CD14-positive monocyte (primary cell): ENCODE measurements at regions not wholly inside any gene's neighbourhood (a gene's known extent, or its start where the extent isn't known, plus 50 kb on each side); places are given as distances from the start of the nearest gene placed in this dataset.

Experiments used
- DNase-seq, 3 donors: peaks; one replicate each; pipeline ENCODE4 v3.0.0-alpha.2; 2011 to 2022
- H2AFZ ChIP-seq: 2 replicates; pipeline ENCODE4 v1.6.0; 2012; ENCODE audit warnings: mild to moderate bottlenecking, low read depth, low read length, inconsistent platforms; ENCODE audit not compliant: insufficient read depth, poor library complexity, severe bottlenecking
- H3K27ac ChIP-seq, 2 donors: 1 replicate in 1 of 2; 2 replicates in 1 of 2; pipeline ENCODE4 v1.5.1; 2012 to 2013; ENCODE audit warnings: low read length in 2 of 2, control low read depth in 1 of 2, inconsistent platforms in 1 of 2, low read depth in 1 of 2, mild to moderate bottlenecking in 1 of 2
- H3K27me3 ChIP-seq, 2 donors: one replicate each; pipeline versions ENCODE4 v1.6.0 to v1.6.1; 2011 to 2013; ENCODE audit warnings: low read length in 2 of 2; ENCODE audit not compliant: control insufficient read depth in 2 of 2, insufficient read depth in 2 of 2
- H3K36me3 ChIP-seq, 2 donors: replicated peaks in 1 of 2; 1 replicate in 1 of 2; 2 replicates in 1 of 2; pipeline versions ENCODE4 v1.5.1 to v1.6.1; 2012 to 2013; ENCODE audit warnings: low read length in 2 of 2, control low read depth in 1 of 2, inconsistent platforms in 1 of 2, mild to moderate bottlenecking in 1 of 2; ENCODE audit not compliant: insufficient read depth in 2 of 2, control insufficient read depth in 1 of 2
- H3K4me1 ChIP-seq, 2 donors: 1 replicate in 1 of 2; 2 replicates in 1 of 2; pipeline versions ENCODE4 v1.5.1 to v1.6.1; 2012 to 2013; ENCODE audit warnings: low read length in 2 of 2, control low read depth in 1 of 2, inconsistent platforms in 1 of 2, mild to moderate bottlenecking in 1 of 2, moderate library complexity in 1 of 2; ENCODE audit not compliant: insufficient read depth in 2 of 2, control insufficient read depth in 1 of 2
- H3K4me2 ChIP-seq: replicated peaks from 2 replicates; pipeline ENCODE3; 2012; ENCODE audit warnings: low read length, moderate library complexity, mild to moderate bottlenecking; ENCODE audit not compliant: poor library complexity, severe bottlenecking; ENCODE audit errors: extremely low read depth
- H3K4me3 ChIP-seq, 3 experiments: fragments of 200-600 bp in 1 of 3; sonication (generic) in 1 of 3; replicated peaks in 1 of 3; 1 replicate in 2 of 3; 2 replicates in 1 of 3; pipeline ENCODE4 v1.5.1; 2011 to 2013; ENCODE audit warnings: low read length in 3 of 3, mild to moderate bottlenecking in 3 of 3, control low read depth in 2 of 3, low read depth in 2 of 3, inconsistent platforms in 1 of 3, moderate library complexity in 1 of 3
- H3K79me2 ChIP-seq: 2 replicates; pipeline ENCODE4 v1.6.0; 2012; ENCODE audit warnings: mild to moderate bottlenecking, control low read depth, inconsistent platforms, low read length, moderate library complexity; ENCODE audit not compliant: insufficient read depth
- H3K9ac ChIP-seq: 2 replicates; pipeline ENCODE4 v1.6.0; 2017; ENCODE audit warnings: low read length, mild to moderate bottlenecking; ENCODE audit not compliant: insufficient read depth, poor library complexity, severe bottlenecking
- H3K9me3 ChIP-seq, 2 donors: replicated peaks in 1 of 2; 1 replicate in 1 of 2; 2 replicates in 1 of 2; pipeline versions ENCODE4 v1.5.1 to v1.6.1; 2012 to 2013; ENCODE audit warnings: low read length in 2 of 2, control low read depth in 1 of 2; ENCODE audit not compliant: control insufficient read depth in 1 of 2, insufficient read depth in 1 of 2
- H4K20me1 ChIP-seq: 2 replicates; pipeline ENCODE4 v1.6.0; 2012; ENCODE audit warnings: mild to moderate bottlenecking, low read length, control low read depth, moderate library complexity; ENCODE audit not compliant: insufficient read depth
- H3K27ac Mint-ChIP-seq, 7 donors: one replicate each; pipeline ENCODE4 v1.8.0; 2020; ENCODE audit warnings: mild to moderate bottlenecking in 7 of 7, mixed read lengths in 7 of 7, moderate library complexity in 6 of 7, inconsistent platforms in 2 of 7
- H3K27me3 Mint-ChIP-seq, 3 donors: one replicate each; pipeline ENCODE4 v1.8.0; 2021 to 2022; ENCODE audit warnings: low read depth in 3 of 3, mild to moderate bottlenecking in 3 of 3, mixed read lengths in 3 of 3, moderate library complexity in 3 of 3, inconsistent platforms in 1 of 3
- H3K36me3 Mint-ChIP-seq, 2 donors: one replicate each; pipeline ENCODE4 v1.8.0; 2020; ENCODE audit warnings: mixed read lengths in 2 of 2, inconsistent platforms in 1 of 2, mild to moderate bottlenecking in 1 of 2
- H3K4me1 Mint-ChIP-seq: one replicate; pipeline ENCODE4 v1.8.0; 2020; ENCODE audit warnings: mild to moderate bottlenecking, mixed read lengths
- H3K4me3 Mint-ChIP-seq, 2 donors: one replicate each; pipeline ENCODE4 v1.8.0; 2020; ENCODE audit warnings: mild to moderate bottlenecking in 2 of 2, mixed read lengths in 2 of 2, moderate library complexity in 1 of 2
- H3K9me3 Mint-ChIP-seq, 7 donors: one replicate each; pipeline ENCODE4 v1.8.0; 2020 to 2022; ENCODE audit warnings: mixed read lengths in 7 of 7, mild to moderate bottlenecking in 6 of 7, moderate library complexity in 6 of 7, inconsistent platforms in 2 of 7
- WGBS: methylation state at CpG from one replicate; pipeline ENCODE4 v1.1.5; 2013; ENCODE audit warnings: missing lambda C conversion rate; ENCODE audit not compliant: insufficient coverage; 5-methylcytosine and 5-hydroxymethylcytosine counted together
- intact Hi-C, 2 donors: fragments of 100-400 bp; cut with micrococcal nuclease; formaldehyde crosslinking; loops; one replicate each; pipeline versions ENCODE4 v1.15.0 to v1.15.1; 2023
- TF ChIP-seq, protein P1 (sequence below): fragments of 200-600 bp; IDR thresholded peaks from one replicate; pipeline ENCODE4 v1.8.0; 2022; ENCODE audit warnings: antibody characterized with exemption, mild to moderate bottlenecking

DNA sequence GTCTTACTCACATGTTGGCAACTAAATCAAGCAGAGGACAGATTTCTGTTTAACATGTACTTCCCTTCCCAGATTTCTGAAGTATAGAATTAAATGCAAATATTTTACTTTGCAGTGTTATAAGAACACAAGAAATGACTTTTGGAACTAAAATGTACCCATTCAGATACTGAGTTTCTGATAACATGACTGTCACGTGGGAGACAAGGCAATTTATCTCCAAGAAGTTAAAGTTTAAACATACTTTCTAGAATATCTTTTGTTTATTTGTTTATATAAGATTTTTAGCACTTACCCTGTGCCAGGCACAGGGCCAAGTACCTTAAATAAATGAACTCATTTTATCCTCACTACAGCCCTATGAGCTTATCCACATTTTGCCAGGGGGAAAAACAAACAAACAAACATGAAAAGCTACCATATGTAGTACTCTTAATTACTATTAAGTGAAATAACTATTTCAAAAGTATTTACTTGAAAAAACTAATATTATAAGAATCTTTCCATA, 807.1 kb upstream of the KCND2 start:
- Mint-ChIP-seq H3K27me3 (peaks cover 0 to 2% (median 0%) of the 10 kb centered on the region in 3 donors), H3K9me3 (peaks cover 0 to 1% (median 0%) of the 10 kb centered on the region in 7 donors), H3K4me1 (no peaks in the 10 kb centered on the region), H3K4me3 (no peak overlapping the region), H3K36me3 (no peaks in the 10 kb centered on the region), H3K27ac (no peak overlapping the region)
- H3K4me2 ChIP-seq: no peak overlapping the region
- no peak overlapping the region for H2AFZ ChIP-seq
- H3K4me3 ChIP-seq: no peak overlapping the region
- H4K20me1 ChIP-seq: no peaks in the 10 kb centered on the region
- no peaks in the 10 kb centered on the region for H3K36me3 ChIP-seq
- no peak overlapping the region for H3K27ac ChIP-seq
- no peaks in the 10 kb centered on the region for H3K4me1 ChIP-seq
- no peaks in the 10 kb centered on the region for H3K9me3 ChIP-seq
- no peak for DNase-seq
- H3K9ac ChIP-seq: no peak overlapping the region
- TF ChIP-seq, protein P1, sequence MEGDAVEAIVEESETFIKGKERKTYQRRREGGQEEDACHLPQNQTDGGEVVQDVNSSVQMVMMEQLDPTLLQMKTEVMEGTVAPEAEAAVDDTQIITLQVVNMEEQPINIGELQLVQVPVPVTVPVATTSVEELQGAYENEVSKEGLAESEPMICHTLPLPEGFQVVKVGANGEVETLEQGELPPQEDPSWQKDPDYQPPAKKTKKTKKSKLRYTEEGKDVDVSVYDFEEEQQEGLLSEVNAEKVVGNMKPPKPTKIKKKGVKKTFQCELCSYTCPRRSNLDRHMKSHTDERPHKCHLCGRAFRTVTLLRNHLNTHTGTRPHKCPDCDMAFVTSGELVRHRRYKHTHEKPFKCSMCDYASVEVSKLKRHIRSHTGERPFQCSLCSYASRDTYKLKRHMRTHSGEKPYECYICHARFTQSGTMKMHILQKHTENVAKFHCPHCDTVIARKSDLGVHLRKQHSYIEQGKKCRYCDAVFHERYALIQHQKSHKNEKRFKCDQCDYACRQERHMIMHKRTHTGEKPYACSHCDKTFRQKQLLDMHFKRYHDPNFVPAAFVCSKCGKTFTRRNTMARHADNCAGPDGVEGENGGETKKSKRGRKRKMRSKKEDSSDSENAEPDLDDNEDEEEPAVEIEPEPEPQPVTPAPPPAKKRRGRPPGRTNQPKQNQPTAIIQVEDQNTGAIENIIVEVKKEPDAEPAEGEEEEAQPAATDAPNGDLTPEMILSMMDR: no peak
- H3K79me2 ChIP-seq: no peaks in the 10 kb centered on the region
- no peaks in the 10 kb centered on the region for H3K27me3 ChIP-seq
- WGBS: no CpG with 5 or more reads among the region's 1 CpG
- intact Hi-C loops: no loop called here

DNA sequence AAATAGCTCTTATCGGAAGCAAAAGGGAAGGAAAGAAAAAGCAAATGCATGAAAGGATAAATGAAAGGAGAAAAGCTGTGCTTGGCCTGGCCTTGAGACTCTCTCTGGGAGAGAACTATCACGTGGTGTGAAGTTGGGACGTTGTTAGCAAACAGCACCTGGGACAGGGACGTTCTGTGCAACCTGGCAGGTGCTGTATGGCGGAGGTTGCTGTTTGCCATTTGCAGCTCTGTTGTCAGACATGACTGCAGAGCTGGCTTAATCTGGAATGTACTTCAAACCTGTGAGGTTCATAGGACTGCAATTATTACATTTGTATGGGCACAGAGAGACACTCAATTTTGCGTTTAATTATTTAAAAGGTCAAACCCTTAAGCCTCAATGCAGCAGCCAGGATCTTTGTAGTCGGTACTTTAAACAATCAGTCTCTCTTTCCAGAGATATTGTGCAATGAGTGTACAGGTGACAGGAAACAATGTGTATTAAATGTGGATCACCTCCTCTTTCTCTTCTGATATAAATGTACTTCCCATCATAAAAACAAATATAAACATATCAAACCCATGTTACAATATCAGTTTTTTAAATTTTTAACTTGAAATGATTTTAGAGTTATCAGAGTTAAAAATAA, 800.5 kb upstream of the KCND2 start:
- Mint-ChIP-seq H3K27me3 (no peaks in the 10 kb centered on the region), H3K4me1 (no peaks in the 10 kb centered on the region), H3K36me3 (no peaks in the 10 kb centered on the region), H3K27ac (no peak overlapping the region), H3K9me3 (no peaks in the 10 kb centered on the region), H3K4me3 (no peak overlapping the region)
- no peak for DNase-seq
- no peak overlapping the region for H3K4me2 ChIP-seq
- H3K79me2 ChIP-seq: no peaks in the 10 kb centered on the region
- H3K4me1 ChIP-seq: no peaks in the 10 kb centered on the region
- no peaks in the 10 kb centered on the region for H4K20me1 ChIP-seq
- H2AFZ ChIP-seq: no peak overlapping the region
- no peak overlapping the region for H3K4me3 ChIP-seq
- TF ChIP-seq, protein P1: no peak
- intact Hi-C loops: no loop called here
- H3K9ac ChIP-seq: no peak overlapping the region
- H3K9me3 ChIP-seq: no peaks in the 10 kb centered on the region
- H3K27me3 ChIP-seq: no peaks in the 10 kb centered on the region
- H3K27ac ChIP-seq: no peak overlapping the region
- H3K36me3 ChIP-seq: no peaks in the 10 kb centered on the region
- 44% methylated on average over 5 of the region's 7 CpGs for WGBS
